Astrocyte of the cerebellum (primary cell): ENCODE measurements at regions not wholly inside any gene's neighbourhood (a gene's known extent, or its start where the extent isn't known, plus 50 kb on each side); places are given as distances from the start of the nearest gene placed in this dataset.

Source experiments
- DNase-seq: peaks from one replicate; pipeline ENCODE4 v3.0.0-alpha.2; 2011; ENCODE audit warnings: low read depth
- H3K4me3 ChIP-seq: 2 replicates; pipeline ENCODE4 v1.5.1; 2011; ENCODE audit warnings: mild to moderate bottlenecking, low read depth, low read length, moderate library complexity
- CTCF ChIP-seq: IDR thresholded peaks from 2 replicates; pipeline ENCODE4 v1.5.1; 2012; ENCODE audit warnings: low read length, low read depth, moderate library complexity, mild to moderate bottlenecking; ENCODE audit errors: missing control alignments
- in situ Hi-C: cut with HindIII; loops from 2 replicates; pipeline ENCODE4 v1.10.0; 2017; ENCODE audit warnings: low sequenced_read_pairs

- no peak for TF ChIP-seq CTCF
- in situ Hi-C loops = no loop called here
- no peak overlapping the region for H3K4me3 ChIP-seq
- DNase-seq = no peak
Measured at GRCh38 chr2:122417114-122417513, 661.7 kb downstream of the TSN start.

GRCh38 chr2:122421775-122422174 lies 666.3 kb downstream of the TSN start:
- H3K4me3 ChIP-seq = no peak overlapping the region
- in situ Hi-C loops = no loop called here
- no peak for DNase-seq
- no peak for TF ChIP-seq CTCF

GRCh38 chr2:122422384-122422991 lies 667.0 kb downstream of the TSN start:
- no peak for DNase-seq
- no peak overlapping the region for H3K4me3 ChIP-seq
- in situ Hi-C loops = no loop called here
- no peak for TF ChIP-seq CTCF

GRCh38 chr2:122423934-122424333 lies 668.5 kb downstream of the TSN start:
- in situ Hi-C loops = no loop called here
- no peak for DNase-seq
- no peak overlapping the region for H3K4me3 ChIP-seq
- no peak for TF ChIP-seq CTCF

- in situ Hi-C loops = no loop called here
- no peak overlapping the region for H3K4me3 ChIP-seq
- no peak for DNase-seq
- no peak for TF ChIP-seq CTCF
Measured at GRCh38 chr2:122433123-122433754, 677.8 kb downstream of the TSN start.

GRCh38 chr2:122445003-122445402 lies 689.6 kb downstream of the TSN start:
- TF ChIP-seq CTCF = no peak
- in situ Hi-C loops = no loop called here

More at GRCh38 chr2:122445003-122445402, 689.6 kb downstream of the TSN start:
- no peak overlapping the region for H3K4me3 ChIP-seq
- no peak for DNase-seq
